ENCODE measurements at regions not wholly inside any gene's neighbourhood (a gene's known extent, or its start where the extent isn't known, plus 50 kb on each side); places are given as distances from the start of the nearest gene placed in this dataset.
A peak's percentile ranks its signal among the peaks of the same experiment; 100 is the strongest.
"Not testable (repeated sequence)": the region's sequence is repeated elsewhere in the genome, so short reads cannot be mapped to it uniquely, and the experiment has no call there.

DNA sequence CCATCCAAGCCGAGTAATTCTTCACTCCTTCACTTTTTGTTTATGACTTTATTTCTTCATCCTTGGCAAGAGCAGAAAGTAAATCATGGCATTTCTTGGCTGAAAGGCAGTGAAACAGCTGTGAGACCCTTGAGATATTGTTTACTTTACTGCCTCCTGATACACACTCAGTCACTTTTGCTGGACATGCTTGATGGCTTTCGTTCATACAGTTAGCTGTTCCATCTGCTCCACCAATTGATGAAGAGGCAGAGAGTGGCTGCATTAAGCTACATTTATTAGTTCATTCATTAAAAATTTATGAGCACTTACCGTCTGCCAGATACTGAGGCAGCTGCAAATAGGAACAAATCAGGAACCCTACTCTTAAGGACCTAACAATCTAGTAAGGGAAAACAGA, 184.4 kb upstream of the OR13F1 start:
- DNase-seq, result no peak
- intact Hi-C loops (cut with DNase I), result no loop called here

DNA sequence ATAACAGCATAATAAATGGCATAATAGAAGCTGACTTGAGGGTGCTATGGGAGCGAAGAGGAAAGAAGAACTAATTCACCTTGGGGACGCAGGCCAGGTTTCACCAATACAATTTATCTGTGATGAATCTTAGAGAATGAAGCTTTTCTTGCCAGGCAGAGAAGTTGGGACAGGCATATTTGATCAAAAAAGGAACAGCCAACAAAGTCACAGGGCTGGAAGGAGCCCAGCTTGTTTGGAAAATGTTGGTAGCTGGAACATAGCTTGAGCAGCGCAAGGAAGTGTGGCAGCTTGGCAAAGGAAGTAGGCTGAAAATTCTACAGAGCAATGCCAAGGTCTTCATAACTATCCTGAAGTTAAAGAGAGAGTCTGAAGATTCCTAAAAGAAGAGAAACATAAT, 181.5 kb upstream of the OR13F1 start:
- no peak for DNase-seq
- intact Hi-C loops (cut with DNase I), result no loop called here

DNA sequence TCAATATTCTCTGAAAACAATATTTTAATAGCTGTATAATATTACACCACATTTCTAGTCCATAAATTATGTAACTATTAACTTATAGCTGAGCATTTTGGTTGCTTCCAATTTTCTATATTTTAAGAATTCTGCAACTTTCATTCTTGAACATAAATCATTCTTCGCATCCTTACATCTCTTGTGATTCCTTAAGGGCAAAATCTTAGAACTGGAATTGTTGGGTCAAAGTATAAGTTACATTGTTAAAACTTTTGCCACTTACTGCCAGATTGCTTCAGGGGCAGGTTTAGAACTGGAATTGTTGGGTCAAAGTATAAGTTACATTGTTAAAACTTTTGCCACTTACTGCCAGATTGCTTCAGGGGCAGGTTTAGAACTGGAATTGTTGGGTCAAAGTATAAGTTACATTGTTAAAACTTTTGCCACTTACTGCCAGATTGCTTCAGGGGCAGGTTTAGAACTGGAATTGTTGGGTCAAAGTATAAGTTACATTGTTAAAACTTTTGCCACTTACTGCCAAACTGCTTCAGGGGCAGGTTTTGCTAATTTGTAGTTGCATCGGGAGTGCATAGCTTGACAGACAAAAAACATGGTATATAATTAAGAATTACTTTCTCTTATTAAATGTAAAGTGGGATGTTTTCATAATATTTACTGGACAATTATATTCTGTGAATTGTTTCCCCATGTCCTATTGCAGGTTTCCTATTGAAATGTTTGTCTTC, 179.9 kb upstream of the OR13F1 start:
- intact Hi-C loops (cut with DNase I); DNase-seq: not testable (repeated sequence)

DNA sequence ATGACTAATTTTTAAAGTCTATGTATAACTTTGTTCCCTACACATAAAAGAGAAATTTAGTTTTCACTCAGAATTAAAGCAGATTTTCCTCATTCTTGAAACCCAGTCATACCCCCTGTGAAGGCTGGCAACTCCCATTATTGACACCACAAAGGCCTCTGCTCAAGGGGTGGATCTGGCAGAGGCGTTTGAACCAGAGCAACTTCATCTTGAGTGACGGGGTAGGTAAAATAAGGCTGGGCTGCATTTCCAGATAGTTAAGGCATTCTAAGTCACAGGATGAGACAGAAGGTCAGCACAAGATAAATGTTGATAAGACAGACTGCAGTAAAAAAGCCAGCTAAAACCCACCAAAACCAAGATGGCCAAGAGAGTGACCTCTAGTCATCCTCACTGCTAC, 177.2 kb upstream of the OR13F1 start:
- DNase-seq, result no peak
- intact Hi-C loops (cut with DNase I), result no loop called here

DNA sequence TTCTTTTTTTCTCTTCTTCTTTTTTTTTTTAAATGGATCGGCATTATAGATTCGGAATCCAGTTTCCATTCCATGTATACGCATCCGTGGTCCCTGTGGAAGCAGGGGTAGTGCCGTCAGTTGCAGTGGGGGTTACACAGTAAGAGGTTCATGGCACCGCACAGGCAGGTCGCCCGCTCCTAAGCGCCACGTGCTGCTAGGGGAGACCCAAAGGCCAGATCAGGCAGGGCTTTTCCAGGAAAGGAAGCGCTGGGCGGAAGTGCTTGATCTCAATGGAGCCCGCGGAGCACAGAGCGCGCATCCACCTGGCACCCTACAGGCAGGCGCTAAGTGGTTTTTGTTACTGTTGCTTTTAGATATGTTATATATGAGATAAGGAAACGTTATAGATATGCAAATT, 174.8 kb upstream of the OR13F1 start:
- DNase-seq, result no peak
- intact Hi-C loops (cut with DNase I), result no loop called here

DNA sequence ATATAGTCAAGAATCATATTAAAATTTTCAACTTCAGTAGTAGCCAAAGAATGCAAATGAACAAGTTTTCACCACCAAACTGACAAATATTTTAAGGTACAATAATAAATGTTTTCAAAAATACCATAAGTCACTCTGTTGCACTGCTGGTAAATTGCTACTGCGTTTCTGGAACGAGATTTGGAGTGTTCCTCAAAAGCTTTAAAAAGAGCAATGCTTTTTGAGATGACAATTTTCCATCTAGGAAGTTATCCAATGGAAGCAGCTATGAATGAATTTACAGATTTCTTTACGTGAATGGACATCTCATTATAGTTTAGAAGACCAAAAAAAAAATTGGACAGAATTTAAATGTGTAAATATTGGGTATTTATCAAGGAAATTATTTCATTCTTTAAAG, 173.2 kb upstream of the OR13F1 start:
- no peak for DNase-seq
- intact Hi-C loops (cut with DNase I), result no loop called here

DNA sequence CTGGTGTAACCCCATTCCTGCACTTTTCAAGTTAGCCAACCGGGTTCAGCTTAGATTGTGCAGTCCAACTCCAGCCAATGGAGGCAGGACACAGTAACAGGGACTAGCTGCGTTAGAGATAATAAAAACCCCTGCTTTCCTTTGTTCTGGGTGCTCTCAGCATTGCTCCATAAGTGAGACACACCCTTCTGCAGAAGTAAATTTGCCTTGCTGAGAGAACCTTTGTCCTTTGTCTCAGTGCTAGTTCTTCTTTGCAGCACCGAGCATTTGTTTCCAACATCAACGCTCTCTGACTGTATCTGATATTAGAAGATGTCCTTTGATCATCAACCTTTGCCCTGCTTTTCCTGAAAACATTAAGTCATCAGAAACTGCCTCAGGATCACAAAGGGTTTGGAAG, 169.5 kb upstream of the OR13F1 start:
- intact Hi-C loops (cut with DNase I), result no loop called here
- DNase-seq, result no peak

DNA sequence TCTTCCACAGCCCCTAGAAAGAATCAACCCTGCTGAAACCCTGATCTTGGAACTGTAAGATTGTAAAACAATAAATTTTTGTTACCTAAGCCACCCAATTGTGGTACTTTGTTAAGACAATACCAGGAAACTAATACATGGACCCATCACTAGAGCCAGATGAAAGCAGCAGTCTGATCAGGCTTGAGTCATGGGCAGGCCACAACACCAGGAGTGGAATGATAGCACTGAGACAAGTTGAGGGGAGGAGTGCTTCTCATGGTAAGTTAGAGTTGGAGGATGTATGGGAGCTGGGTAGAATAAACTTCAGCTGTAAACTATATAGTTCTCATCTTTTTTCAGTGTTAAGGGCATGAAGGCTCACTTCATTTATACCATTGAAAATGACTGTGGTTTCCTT, 164.4 kb upstream of the OR13F1 start:
- no peak for DNase-seq
- intact Hi-C loops (cut with DNase I), result no loop called here

DNA sequence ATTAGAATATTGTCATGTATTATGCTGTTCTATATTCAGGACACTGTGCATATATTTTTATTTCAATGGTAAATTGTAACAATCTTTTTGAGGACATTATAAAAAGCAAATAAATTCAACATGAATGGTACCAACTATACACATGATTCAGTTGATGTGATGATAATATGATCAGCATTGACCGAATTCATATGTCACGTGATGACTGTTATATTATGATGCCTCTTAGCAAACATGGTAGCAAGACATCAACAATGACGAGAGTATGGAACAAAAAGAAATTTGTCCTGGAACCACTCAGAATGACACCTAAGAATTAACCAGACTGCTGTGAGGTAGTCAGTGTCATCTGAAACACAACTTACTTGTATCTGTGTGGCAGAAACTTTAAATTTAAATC, 161.5 kb upstream of the OR13F1 start:
- DNase-seq, result no peak
- intact Hi-C loops (cut with DNase I), result no loop called here

DNA sequence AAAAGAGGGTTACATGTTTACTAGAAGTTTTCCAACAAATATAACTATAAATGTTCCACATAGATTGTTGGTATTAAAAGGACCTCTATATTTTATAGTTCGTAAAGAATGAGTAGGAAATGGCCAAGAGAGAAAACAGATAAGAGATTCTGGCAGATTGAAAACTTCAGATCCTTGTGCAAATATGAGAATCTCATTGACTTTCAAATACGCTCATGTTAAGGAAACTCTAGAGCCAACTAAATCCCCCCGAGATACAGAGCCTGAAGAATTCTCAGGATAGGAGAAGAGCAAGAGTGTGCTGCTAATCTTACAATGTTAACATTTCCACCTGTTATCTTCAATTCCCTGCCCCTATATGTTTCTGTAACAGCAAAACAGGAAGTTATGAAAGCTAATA, 159.0 kb upstream of the OR13F1 start:
- DNase-seq, result no peak
- intact Hi-C loops (cut with DNase I), result no loop called here

DNA sequence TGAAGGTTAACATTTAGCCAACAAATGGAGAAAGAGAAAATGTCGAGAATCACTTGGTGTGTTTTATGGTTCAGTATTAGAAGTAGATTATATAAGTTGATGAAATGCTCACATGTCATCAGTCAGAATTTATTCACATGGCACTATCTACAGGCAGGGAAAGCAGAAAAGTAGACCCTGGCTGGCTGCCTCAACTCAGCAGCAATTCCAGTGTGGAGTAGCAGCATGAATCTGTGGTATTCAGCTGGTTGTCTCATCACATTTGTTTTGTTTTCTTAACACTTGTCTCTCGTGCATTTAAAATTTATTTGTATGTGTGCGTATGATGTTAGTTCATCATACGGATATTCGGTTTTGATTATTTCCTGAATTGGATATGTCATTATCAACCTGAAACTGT, 153.5 kb upstream of the OR13F1 start:
- DNase-seq, result no peak
- intact Hi-C loops (cut with DNase I), result no loop called here

DNA sequence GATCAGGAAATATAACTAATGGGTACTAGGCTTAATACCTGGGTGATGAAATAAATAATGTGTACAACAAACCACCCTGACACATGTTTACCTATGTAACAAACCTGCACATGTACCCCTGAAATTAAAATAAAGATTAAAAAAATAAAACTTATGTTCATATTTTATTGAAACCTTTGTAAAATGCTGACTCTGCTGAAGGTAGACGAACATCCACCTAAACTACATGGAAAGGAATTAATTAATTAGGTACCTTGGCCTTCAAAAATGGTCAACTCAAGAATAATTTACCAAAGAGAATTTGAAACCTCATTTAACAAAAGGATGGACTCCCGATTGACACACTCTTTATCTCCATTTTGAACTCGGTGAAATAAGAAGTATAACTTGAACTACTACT, 152.3 kb upstream of the OR13F1 start:
- intact Hi-C loops (cut with DNase I), result no loop called here
- DNase-seq, result no peak

DNA sequence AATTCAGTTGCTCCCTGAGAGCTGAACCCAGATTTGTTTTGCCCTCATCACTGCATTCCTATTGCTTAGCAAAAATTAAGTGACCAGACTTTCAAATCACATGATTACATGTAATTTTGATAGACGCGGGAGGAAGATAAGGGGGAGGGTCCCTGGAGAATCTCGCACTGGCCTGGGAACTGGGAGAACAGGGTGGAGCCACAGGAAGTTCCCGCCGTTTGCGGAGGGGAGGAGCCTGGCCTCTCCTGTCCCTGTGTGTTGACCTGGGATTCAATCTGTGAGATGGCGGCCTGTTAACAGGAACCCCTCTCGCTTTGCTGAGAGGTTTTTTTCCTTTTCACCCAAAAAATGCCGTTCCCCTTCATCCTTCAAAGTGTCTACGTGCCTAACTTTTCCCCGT, 142.9 kb upstream of the OR13F1 start:
- no peak for DNase-seq
- intact Hi-C loops (cut with DNase I), result no loop called here

DNA sequence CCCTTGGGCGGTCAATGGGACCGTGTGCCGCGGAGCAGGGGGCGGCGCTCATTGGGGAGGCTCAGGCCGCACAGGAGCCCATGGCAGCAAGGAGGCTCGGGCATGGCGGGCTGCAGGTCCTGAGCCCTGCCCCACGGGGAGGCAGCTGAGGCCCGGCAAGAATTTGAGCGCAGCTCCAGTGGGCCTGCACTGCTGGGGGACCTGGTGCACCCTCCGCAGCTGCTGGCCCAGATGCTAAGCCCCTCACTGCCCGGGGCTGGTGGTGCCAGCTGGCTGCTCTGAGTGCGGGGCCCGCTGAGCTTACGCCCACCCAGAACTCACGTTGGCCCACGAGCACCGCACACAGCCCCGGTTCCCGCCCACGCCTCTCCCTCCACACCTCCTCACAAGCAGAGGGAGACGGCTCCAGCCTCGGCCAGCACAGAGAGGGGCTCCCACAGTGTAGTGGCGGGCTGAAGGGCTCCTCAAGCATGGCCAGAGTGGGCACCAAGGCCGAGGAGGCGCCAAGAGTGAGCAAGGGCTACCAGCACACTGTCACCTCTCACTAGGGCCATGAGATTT, 141.1 kb upstream of the OR13F1 start:
- DNase-seq, result no peak
- intact Hi-C loops (cut with DNase I), result no loop called here

DNA sequence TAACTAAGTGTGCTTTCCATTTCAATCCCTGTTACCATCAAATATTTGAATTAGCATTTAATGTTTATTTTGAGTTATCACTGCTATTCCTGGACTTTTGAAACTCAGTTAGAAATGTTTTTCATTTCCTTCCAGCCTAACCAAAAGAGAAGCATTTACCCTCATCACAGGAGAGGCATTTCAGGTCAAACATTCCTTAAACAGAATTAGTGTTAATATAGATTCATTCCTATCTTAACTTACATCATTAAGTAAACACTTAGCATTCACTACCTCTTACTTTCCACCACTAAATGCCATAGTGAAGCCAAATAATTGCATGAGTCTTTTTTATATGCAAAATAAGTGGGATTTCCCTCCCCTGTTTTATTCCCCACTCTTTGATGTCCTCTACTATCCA, 136.6 kb upstream of the OR13F1 start:
- intact Hi-C loops (cut with DNase I), result no loop called here
- DNase-seq, result no peak

DNA sequence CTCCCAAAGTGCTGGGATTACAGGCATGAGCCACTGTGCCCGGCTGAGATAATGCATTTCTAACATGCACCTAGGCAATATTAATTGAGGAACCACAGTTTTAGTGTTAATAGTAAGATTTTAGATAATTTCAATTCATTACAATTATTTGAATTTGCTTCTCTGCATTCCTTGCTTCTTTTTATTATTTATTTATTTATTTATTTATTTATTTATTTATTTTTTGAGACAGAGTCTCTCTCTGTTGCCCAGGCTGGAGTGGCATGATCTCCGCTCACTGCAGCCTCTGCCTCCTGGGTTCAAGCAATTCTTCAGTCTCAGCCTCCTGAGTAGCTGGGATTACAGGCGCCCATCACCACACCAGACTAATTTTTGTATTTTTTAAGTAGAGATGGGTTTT, 135.7 kb upstream of the OR13F1 start:
- intact Hi-C loops (cut with DNase I); DNase-seq: not testable (repeated sequence)

DNA sequence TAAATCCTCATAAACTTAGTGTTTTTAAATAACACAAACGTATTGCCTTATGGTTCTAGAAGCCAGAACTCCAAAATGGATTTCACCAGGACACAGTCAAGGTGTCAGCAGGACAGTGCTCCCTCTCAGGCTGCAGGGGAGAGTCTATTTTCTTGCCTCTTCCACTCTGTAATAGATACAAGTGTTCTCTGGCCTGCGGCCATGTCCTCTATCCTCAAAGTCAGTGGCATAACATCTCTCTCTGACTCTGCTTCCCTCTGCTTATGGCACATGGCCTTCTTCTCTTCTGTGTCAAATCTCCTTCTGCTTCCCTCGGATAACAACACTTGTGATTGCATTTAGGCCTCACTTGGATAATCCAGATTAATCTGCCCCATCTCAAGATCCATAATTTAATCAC, 129.4 kb upstream of the OR13F1 start:
- intact Hi-C loops (cut with DNase I), result no loop called here
- DNase-seq, result no peak

DNA sequence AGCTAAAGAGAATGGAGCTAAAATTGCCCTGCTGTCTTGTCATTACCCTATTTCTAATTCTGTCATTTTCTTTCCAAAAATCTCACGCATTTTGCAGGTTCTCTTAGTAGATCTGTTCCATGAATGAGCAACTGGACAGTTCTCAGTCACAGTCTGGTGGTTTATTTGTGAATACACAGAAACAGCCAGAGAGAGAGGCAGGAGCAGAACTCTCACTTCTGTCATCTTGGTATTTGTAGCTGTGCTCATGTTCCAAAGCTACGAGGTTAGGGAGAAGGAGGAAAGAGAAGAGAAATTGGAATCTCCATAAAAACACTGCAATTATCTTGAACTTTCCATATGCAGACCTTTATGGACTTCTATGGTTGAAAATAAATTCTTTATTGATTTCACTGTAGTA, 118.0 kb upstream of the OR13F1 start:
- no peak for DNase-seq
- intact Hi-C loops (cut with DNase I), result no loop called here

DNA sequence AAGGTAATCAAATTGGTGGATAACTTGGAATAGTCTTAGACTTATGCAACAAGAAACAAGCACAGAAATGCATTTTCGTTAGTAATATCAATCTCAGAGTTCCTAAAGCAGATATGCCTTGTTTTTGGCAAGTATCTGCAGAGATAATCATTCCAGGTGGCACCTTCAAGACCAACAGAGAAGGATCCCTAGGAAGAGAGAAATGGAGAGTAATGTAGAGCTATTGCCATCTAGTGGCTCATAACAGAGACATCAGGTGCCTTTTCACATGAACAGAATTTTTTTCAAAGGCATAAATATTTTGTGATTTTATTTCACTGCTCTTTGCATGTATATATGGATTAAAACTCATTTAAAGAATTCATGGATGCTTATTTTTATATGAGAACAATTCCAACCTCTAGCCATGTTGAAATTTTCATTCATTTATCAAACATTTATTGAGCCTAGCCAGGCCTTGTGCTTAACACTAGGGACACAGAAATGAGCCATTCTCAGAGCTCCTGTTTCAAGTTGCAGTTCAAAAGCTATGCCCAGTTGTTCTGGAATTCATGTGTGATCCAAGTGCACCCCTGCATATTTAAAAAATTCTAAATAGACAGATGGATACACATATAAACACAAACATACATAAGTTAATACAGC, 117.5 kb upstream of the OR13F1 start:
- DNase-seq, result peak in 1 of 42 donors; percentile 12
- intact Hi-C loops (cut with DNase I), result no loop called here

DNA sequence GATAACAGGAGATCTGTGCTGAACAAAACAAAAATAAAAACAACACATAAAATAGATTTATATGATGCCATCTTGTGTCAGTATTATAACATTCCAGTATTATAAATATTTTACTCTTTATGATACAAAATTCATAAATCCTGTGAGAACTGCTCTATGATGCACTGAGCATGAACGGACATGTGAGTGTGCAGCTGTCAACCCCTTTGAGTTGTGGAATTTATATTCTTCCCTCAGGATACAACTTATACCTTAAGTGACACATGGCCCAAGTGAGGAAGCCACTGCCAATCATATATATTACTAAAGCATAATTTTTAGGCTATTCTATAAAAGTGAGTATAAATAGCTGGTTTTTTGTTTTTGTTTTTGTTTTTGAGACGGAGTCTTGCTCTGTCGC, 116.0 kb upstream of the OR13F1 start:
- intact Hi-C loops (cut with DNase I), result no loop called here
- DNase-seq, result no peak

DNA sequence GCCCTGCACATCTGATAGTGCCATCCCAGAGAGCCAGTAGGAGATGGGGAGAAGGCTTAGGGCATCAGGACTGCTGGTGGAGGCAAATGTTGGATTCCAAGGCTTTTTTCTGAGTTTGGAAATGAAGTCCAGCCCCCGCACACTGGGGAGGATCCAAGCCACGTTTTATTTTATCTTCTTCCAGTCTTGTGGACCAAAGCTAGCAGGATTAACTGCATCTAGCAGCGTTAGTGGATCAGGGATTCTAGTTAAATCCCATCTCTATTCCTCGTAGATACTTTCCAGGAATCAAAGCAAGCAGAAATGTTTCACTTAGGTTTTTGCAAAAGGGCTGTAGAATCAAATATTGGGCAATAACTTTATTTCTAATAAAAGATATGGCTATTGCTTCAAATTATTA, 114.7 kb upstream of the OR13F1 start:
- DNase-seq, result no peak
- intact Hi-C loops (cut with DNase I), result no loop called here

Measured in head of caudate nucleus (tissue), 42 donors.